Vagina (tissue), 2 donors: ENCODE measurements at regions not wholly inside any gene's neighbourhood (a gene's known extent, or its start where the extent isn't known, plus 50 kb on each side); places are given as distances from the start of the nearest gene placed in this dataset.

Experiments used
- CTCF ChIP-seq, 3 experiments: fragments of 450-650 bp in 2 of 3; fragments of 200-600 bp in 1 of 3; sonication (generic) in 1 of 3; IDR thresholded peaks; one replicate each; pipeline ENCODE4 v1.5.1; 2017 to 2019; ENCODE audit warnings: antibody characterized with exemption in 3 of 3, mild to moderate bottlenecking in 2 of 3, moderate library complexity in 2 of 3
- POLR2A ChIP-seq, 2 donors: fragments of 450-650 bp; IDR thresholded peaks; one replicate each; pipeline ENCODE4 v1.6.1; 2017; ENCODE audit warnings: antibody characterized with exemption in 2 of 2, mild to moderate bottlenecking in 2 of 2, moderate library complexity in 2 of 2
- POLR2AphosphoS5 ChIP-seq, 2 donors: sonication (generic); formaldehyde crosslinking; IDR thresholded peaks; one replicate each; pipeline ENCODE4 v1.9.0; 2017; ENCODE audit warnings: antibody characterized with exemption in 2 of 2, mild to moderate bottlenecking in 2 of 2, low read depth in 1 of 2; ENCODE audit not compliant: insufficient read depth in 1 of 2

- TF ChIP-seq CTCF (IDR thresholded peaks at IDR 0.05): no peak
- no peak for TF ChIP-seq POLR2A (IDR thresholded peaks at IDR 0.05)
- TF ChIP-seq POLR2AphosphoS5 (IDR thresholded peaks at IDR 0.05; ENCODE audit: insufficient read depth in 1 of 2, low read depth in 1 of 2): no peak
Observed at GRCh38 chrX:40258909-40259308, 161.2 kb upstream of the BCOR start.
